ENCODE measurements at regions not wholly inside any gene's neighbourhood (a gene's known extent, or its start where the extent isn't known, plus 50 kb on each side); places are given as distances from the start of the nearest gene placed in this dataset.

GRCh38 chr1:168782559-168783116, 53.6 kb upstream of the DPT start:
- DNase-seq (ENCODE audit: insufficient read length, low spot score) (no peak), FAIRE-seq (no peak)

GRCh38 chr1:168783458-168784210, 54.6 kb upstream of the DPT start:
- no peak for DNase-seq (ENCODE audit: insufficient read length, low spot score)
- FAIRE-seq, result no peak

- FAIRE-seq (no peak), DNase-seq (ENCODE audit: insufficient read length, low spot score) (no peak)
Measured at GRCh38 chr1:168786476-168787330, 57.7 kb upstream of the DPT start.

GRCh38 chr1:168788258-168788657, 59.3 kb upstream of the DPT start:
- no peak for DNase-seq (ENCODE audit: insufficient read length, low spot score)
- FAIRE-seq, result no peak

GRCh38 chr1:168789501-168789900, 60.5 kb upstream of the DPT start:
- FAIRE-seq (no peak), DNase-seq (ENCODE audit: insufficient read length, low spot score) (no peak)

- no peak for DNase-seq (ENCODE audit: insufficient read length, low spot score)
- FAIRE-seq, result peak; percentile 52
Measured at GRCh38 chr1:168792142-168792541, 63.1 kb upstream of the DPT start.

- DNase-seq (ENCODE audit: insufficient read length, low spot score) (no peak), FAIRE-seq (no peak)
Measured at GRCh38 chr1:168792592-168793125, 63.7 kb upstream of the DPT start.

GRCh38 chr1:168794057-168794456, 65.1 kb upstream of the DPT start:
- FAIRE-seq (no peak), DNase-seq (ENCODE audit: insufficient read length, low spot score) (no peak)

- FAIRE-seq, result no peak
Measured at GRCh38 chr1:168795681-168796080, 66.7 kb upstream of the DPT start.

GRCh38 chr1:168799927-168800605, 71.1 kb upstream of the DPT start:
- FAIRE-seq (no peak), DNase-seq (ENCODE audit: insufficient read length, low spot score) (no peak)

More at GRCh38 chr1:168795681-168796080, 66.7 kb upstream of the DPT start:
- no peak for DNase-seq (ENCODE audit: insufficient read length, low spot score)

- no peak for DNase-seq (ENCODE audit: insufficient read length, low spot score)
- no peak for FAIRE-seq
Measured at GRCh38 chr1:168801032-168801745, 72.2 kb upstream of the DPT start.

GRCh38 chr1:168803806-168804510, 75.0 kb upstream of the DPT start:
- FAIRE-seq (no peak), DNase-seq (ENCODE audit: insufficient read length, low spot score) (no peak)

GRCh38 chr1:168806952-168807351, 77.9 kb upstream of the DPT start:
- DNase-seq (ENCODE audit: insufficient read length, low spot score) (no peak), FAIRE-seq (no peak)

- FAIRE-seq (no peak), DNase-seq (ENCODE audit: insufficient read length, low spot score) (no peak)
Measured at GRCh38 chr1:168811176-168811575, 82.2 kb upstream of the DPT start.

- FAIRE-seq (no peak), DNase-seq (ENCODE audit: insufficient read length, low spot score) (no peak)
Measured at GRCh38 chr1:168819668-168820067, 90.7 kb upstream of the DPT start.

- no peak for DNase-seq (ENCODE audit: insufficient read length, low spot score)
- FAIRE-seq, result peak; percentile 21
Measured at GRCh38 chr1:168821434-168821833, 92.4 kb upstream of the DPT start.

- DNase-seq (ENCODE audit: insufficient read length, low spot score), result no peak
- peak; percentile 11 for FAIRE-seq
Measured at GRCh38 chr1:168822911-168823310, 93.9 kb upstream of the DPT start.

GRCh38 chr1:168823988-168824387, 95.0 kb upstream of the DPT start:
- no peak for FAIRE-seq
- no peak for DNase-seq (ENCODE audit: insufficient read length, low spot score)

- no peak for FAIRE-seq
- DNase-seq (ENCODE audit: insufficient read length, low spot score), result no peak
Measured at GRCh38 chr1:168824418-168825065, 95.5 kb upstream of the DPT start.

Measured in GM19239 (cell line).